OCI-LY7 (cell line): ENCODE measurements at regions not wholly inside any gene's neighbourhood (a gene's known extent, or its start where the extent isn't known, plus 50 kb on each side); places are given as distances from the start of the nearest gene placed in this dataset.

Source experiments
- CTCF ChIP-seq: fragments of 200-600 bp; sonication (generic); conservative IDR thresholded peaks from 2 replicates; pipeline ENCODE4 v1.5.1; 2014; ENCODE audit warnings: mild to moderate bottlenecking, antibody characterized with exemption, low read length, moderate library complexity, mixed read lengths
- EZH2phosphoT487 ChIP-seq: fragments of 200-600 bp; sonication (generic); IDR thresholded peaks from 2 replicates; pipeline ENCODE4 v1.6.1; 2018; ENCODE audit warnings: low read depth, borderline replicate concordance, mild to moderate bottlenecking, mixed run types, antibody characterized with exemption, low read length, moderate library complexity, mixed read lengths

GRCh38 chr6:144857086-144857485 is 572.0 kb downstream of the UTRN start:
- TF ChIP-seq CTCF (no peak), EZH2phosphoT487 (no peak)
